Lower leg skin (tissue), 3 donors: ENCODE measurements at regions not wholly inside any gene's neighbourhood (a gene's known extent, or its start where the extent isn't known, plus 50 kb on each side); places are given as distances from the start of the nearest gene placed in this dataset.

Experiments used
- CTCF ChIP-seq, 3 donors: fragments of 450-650 bp; IDR thresholded peaks; one replicate each; pipeline ENCODE4 v1.5.1; 2016; ENCODE audit warnings: antibody characterized with exemption in 3 of 3, mild to moderate bottlenecking in 3 of 3, moderate library complexity in 2 of 3
- POLR2A ChIP-seq, 2 donors: fragments of 450-650 bp; IDR thresholded peaks; one replicate each; pipeline ENCODE4 v1.6.1; 2016 to 2017; ENCODE audit warnings: antibody characterized with exemption in 2 of 2, mild to moderate bottlenecking in 1 of 2, moderate library complexity in 1 of 2

- TF ChIP-seq CTCF (IDR thresholded peaks at IDR 0.05) (no peak), POLR2A (IDR thresholded peaks at IDR 0.05) (no peak)
Observed at GRCh38 chr4:167767281-167767680, 325.1 kb upstream of the ANXA10 start.
